NT2/D1 (cell line): ENCODE measurements at regions not wholly inside any gene's neighbourhood (a gene's known extent, or its start where the extent isn't known, plus 50 kb on each side); places are given as distances from the start of the nearest gene placed in this dataset.

Source experiments
- YY1 ChIP-seq: IDR thresholded peaks from 2 replicates; pipeline ENCODE4 v1.6.1; 2011; ENCODE audit not compliant: insufficient read length, insufficient read depth
- ZNF274 ChIP-seq: IDR thresholded peaks from 2 replicates; pipeline ENCODE4 v1.6.1; 2011; ENCODE audit warnings: mild to moderate bottlenecking, low read depth, low read length

DNA sequence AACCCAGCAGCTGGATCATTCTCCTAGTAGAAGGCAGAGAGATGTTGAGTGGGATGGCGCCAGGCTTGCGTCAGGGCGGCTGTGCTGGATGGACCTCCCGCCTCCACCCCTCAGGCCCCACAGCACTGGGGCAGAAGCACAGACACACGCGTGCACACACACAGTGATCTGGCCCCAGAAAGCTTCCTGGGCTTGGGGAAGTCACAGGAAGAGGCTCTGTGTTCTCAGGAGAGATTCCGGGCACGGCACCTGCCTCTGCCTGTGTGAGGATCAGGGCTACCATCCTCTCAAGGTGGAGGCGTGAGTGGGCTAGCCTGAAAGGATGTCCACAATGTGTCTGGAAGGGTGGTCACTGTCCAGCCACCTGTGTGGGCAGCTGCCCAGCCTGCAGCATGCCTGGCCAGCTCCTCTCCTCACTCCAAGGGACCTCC, 229.8 kb upstream of the HS6ST1 start:
- TF ChIP-seq ZNF274 (no peak), YY1 (no peak)
